PFSK-1 (cell line): ENCODE measurements at regions not wholly inside any gene's neighbourhood (a gene's known extent, or its start where the extent isn't known, plus 50 kb on each side); places are given as distances from the start of the nearest gene placed in this dataset.

Experiments used
- FOXP2 ChIP-seq: optimal IDR thresholded peaks from 2 replicates; pipeline ENCODE3; 2011; ENCODE audit warnings: borderline replicate concordance, control low read depth, inconsistent platforms; ENCODE audit not compliant: insufficient read depth; ENCODE audit errors: extremely low read length, extremely low read depth
- POLR2AphosphoS5 ChIP-seq: IDR thresholded peaks from 2 replicates; pipeline ENCODE4 v1.6.1; 2012; ENCODE audit warnings: low read depth, mild to moderate bottlenecking, control low read depth, low read length, moderate library complexity
- REST ChIP-seq, 2 experiments: IDR thresholded peaks; 2 replicates each; pipeline versions ENCODE4 v1.6.1 to v1.8.0; 2011 to 2012; ENCODE audit warnings: low read depth in 2 of 2, low read length in 2 of 2, control low read depth in 1 of 2, inconsistent platforms in 1 of 2, mild to moderate bottlenecking in 1 of 2, moderate library complexity in 1 of 2; ENCODE audit not compliant: insufficient read depth in 1 of 2
- SIN3A ChIP-seq: IDR thresholded peaks from 2 replicates; pipeline ENCODE4 v1.6.1; 2012; ENCODE audit warnings: mild to moderate bottlenecking, low read length, moderate library complexity, borderline replicate concordance; ENCODE audit not compliant: insufficient read depth
- TAF1 ChIP-seq: IDR thresholded peaks from 2 replicates; pipeline ENCODE4 v1.6.1; 2012; ENCODE audit warnings: low read length, control low read depth, borderline replicate concordance; ENCODE audit not compliant: insufficient read depth

GRCh38 chr10:107215681-107216080 is 51.2 kb upstream of the SORCS1 start:
- no peak for TF ChIP-seq TAF1
- TF ChIP-seq FOXP2 = no peak
- TF ChIP-seq POLR2AphosphoS5 = no peak
- TF ChIP-seq SIN3A = no peak
- TF ChIP-seq REST (IDR thresholded peaks at IDR 0.05; ENCODE audit: insufficient read depth in 1 of 2, low read depth in 2 of 2, low read length in 2 of 2) = no peak
